ENCODE measurements at regions not wholly inside any gene's neighbourhood (a gene's known extent, or its start where the extent isn't known, plus 50 kb on each side); places are given as distances from the start of the nearest gene placed in this dataset.

DNA sequence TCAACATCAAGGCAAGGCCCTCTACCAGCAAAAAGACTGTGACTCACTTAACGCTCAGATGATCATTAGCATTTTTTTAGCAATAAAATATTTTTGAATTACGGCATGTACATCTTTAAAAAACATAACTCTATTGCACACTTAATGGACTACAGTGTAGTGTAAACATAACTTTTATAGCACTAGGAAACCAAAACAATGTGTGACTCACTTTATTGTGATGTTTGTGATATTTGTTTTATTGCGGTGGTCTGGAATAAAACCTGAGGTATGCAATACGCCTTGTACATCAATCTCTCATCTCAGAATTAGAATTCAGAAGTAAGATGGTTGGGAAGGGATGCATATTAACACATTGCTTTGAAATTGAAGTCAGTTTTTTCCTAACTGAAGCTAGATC lies 106.9 kb upstream of the PTCH1 start:
- dilution Hi-C loops (cut with HindIII; ENCODE audit: low sequenced_read_pairs, unreplicated experiment), result no loop called here
- no peak for TF ChIP-seq CEBPB (IDR thresholded peaks at IDR 0.05; ENCODE audit: low read depth, low read length)
- TF ChIP-seq SMC3 (IDR thresholded peaks at IDR 0.05; ENCODE audit: low read depth, low read length), result no peak
- no peak for TF ChIP-seq NFE2L2 (IDR thresholded peaks at IDR 0.05; ENCODE audit: low read depth, low read length)
- no peak for TF ChIP-seq MAZ (IDR thresholded peaks at IDR 0.05; ENCODE audit: borderline replicate concordance, low read depth, low read length)
- TF ChIP-seq MAFK (IDR thresholded peaks at IDR 0.05; ENCODE audit: low read depth, low read length), result no peak
- no peak for TF ChIP-seq RFX5 (IDR thresholded peaks at IDR 0.05; ENCODE audit: low read depth, low read length)
- TF ChIP-seq RCOR1 (IDR thresholded peaks at IDR 0.05; ENCODE audit: insufficient replicate concordance, low read length), result no peak
- TF ChIP-seq FOS (IDR thresholded peaks at IDR 0.05; ENCODE audit: low read depth, low read length), result no peak
- TF ChIP-seq, protein P1, sequence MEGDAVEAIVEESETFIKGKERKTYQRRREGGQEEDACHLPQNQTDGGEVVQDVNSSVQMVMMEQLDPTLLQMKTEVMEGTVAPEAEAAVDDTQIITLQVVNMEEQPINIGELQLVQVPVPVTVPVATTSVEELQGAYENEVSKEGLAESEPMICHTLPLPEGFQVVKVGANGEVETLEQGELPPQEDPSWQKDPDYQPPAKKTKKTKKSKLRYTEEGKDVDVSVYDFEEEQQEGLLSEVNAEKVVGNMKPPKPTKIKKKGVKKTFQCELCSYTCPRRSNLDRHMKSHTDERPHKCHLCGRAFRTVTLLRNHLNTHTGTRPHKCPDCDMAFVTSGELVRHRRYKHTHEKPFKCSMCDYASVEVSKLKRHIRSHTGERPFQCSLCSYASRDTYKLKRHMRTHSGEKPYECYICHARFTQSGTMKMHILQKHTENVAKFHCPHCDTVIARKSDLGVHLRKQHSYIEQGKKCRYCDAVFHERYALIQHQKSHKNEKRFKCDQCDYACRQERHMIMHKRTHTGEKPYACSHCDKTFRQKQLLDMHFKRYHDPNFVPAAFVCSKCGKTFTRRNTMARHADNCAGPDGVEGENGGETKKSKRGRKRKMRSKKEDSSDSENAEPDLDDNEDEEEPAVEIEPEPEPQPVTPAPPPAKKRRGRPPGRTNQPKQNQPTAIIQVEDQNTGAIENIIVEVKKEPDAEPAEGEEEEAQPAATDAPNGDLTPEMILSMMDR (conservative IDR thresholded peaks at IDR 0.05; ENCODE audit: low read depth, low read length), result no peak
- TF ChIP-seq MXI1 (IDR thresholded peaks at IDR 0.05; ENCODE audit: borderline replicate concordance, low read depth, low read length), result no peak
- no peak for TF ChIP-seq CHD1 (IDR thresholded peaks at IDR 0.05; ENCODE audit: low read depth, low read length)
- TF ChIP-seq, protein P2, sequence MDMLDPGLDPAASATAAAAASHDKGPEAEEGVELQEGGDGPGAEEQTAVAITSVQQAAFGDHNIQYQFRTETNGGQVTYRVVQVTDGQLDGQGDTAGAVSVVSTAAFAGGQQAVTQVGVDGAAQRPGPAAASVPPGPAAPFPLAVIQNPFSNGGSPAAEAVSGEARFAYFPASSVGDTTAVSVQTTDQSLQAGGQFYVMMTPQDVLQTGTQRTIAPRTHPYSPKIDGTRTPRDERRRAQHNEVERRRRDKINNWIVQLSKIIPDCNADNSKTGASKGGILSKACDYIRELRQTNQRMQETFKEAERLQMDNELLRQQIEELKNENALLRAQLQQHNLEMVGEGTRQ (IDR thresholded peaks at IDR 0.05; ENCODE audit: low read depth, low read length), result no peak
- TF ChIP-seq, protein P3, sequence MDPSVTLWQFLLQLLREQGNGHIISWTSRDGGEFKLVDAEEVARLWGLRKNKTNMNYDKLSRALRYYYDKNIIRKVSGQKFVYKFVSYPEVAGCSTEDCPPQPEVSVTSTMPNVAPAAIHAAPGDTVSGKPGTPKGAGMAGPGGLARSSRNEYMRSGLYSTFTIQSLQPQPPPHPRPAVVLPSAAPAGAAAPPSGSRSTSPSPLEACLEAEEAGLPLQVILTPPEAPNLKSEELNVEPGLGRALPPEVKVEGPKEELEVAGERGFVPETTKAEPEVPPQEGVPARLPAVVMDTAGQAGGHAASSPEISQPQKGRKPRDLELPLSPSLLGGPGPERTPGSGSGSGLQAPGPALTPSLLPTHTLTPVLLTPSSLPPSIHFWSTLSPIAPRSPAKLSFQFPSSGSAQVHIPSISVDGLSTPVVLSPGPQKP (IDR thresholded peaks at IDR 0.05; ENCODE audit: borderline replicate concordance, low read depth, low read length), result no peak
- no peak overlapping the region for H2AK9ac ChIP-seq (replicated peaks; ENCODE audit: low read depth, low read length, poor library complexity)

More for the DNA sequence above, 106.9 kb upstream of the PTCH1 start:
- Histone ChIP-seq H3K9me3 (ENCODE audit: control insufficient read depth, insufficient read depth, low read length) (no peaks in the 10 kb centered on the region), H4K8ac (ENCODE audit: low read depth in 2 of 2, low read length in 2 of 2) (no peak overlapping the region), H3K4ac (ENCODE audit: low read depth, low read length) (no peak overlapping the region), H3K27me3 (ENCODE audit: control insufficient read depth, insufficient read depth, low read length) (peaks cover 5% of the 10 kb centered on the region), H3K9ac (ENCODE audit: low read depth, low read length) (no peak overlapping the region), H3K79me1 (ENCODE audit: low read depth in 1 of 2, low read length in 2 of 2) (no peaks in the 10 kb centered on the region), H3K14ac (replicated peaks; ENCODE audit: low read depth, low read length) (no peak overlapping the region), H4K20me1 (ENCODE audit: insufficient read depth, low read length) (no peaks in the 10 kb centered on the region), H2BK20ac (ENCODE audit: low read depth, low read length) (no peak overlapping the region), H3K36me3 (ENCODE audit: control insufficient read depth, insufficient read depth, low read length) (no peaks in the 10 kb centered on the region), H3K4me1 (ENCODE audit: control insufficient read depth, insufficient read depth, low read length) (peaks cover 5% of the 10 kb centered on the region; the same call in 1 of the 2 replicates), H2BK5ac (ENCODE audit: low read depth, low read length, poor library complexity, severe bottlenecking) (no peak overlapping the region), H2BK120ac (ENCODE audit: low read depth, low read length) (no peak overlapping the region), H3K4me3 (ENCODE audit: insufficient read depth, low read depth, low read length) (no peak overlapping the region), H3K56ac (ENCODE audit: extremely low read depth, insufficient read depth, low read length) (no peak overlapping the region), H3K27ac (ENCODE audit: insufficient read depth, low read length) (no peak overlapping the region), H4K91ac (ENCODE audit: insufficient read depth, low read depth, low read length) (no peak overlapping the region), H3K23ac (ENCODE audit: low read depth, low read length) (no peak overlapping the region), H2AK5ac (ENCODE audit: low read depth, low read length) (no peak overlapping the region), H4K5ac (ENCODE audit: low read depth, low read length) (no peak overlapping the region), H2BK15ac (ENCODE audit: low read depth, low read length) (no peak overlapping the region), H2AFZ (replicated peaks; ENCODE audit: low read length, poor library complexity) (no peak overlapping the region), H3K18ac (ENCODE audit: low read depth, low read length) (no peak overlapping the region), H3K9me1 (ENCODE audit: insufficient read depth, low read length) (no peaks in the 10 kb centered on the region), H3K4me2 (ENCODE audit: low read depth, low read length) (no peak overlapping the region)
- ATAC-seq (ENCODE audit: low read depth) (no peak), DNase-seq (no peak)
- in situ Hi-C loops (cut with MboI; ENCODE audit: low sequenced_read_pairs), result no loop called here
- WGBS, 2 experiments (ENCODE audit: extremely low coverage in 2 of 2, insufficient read length in 1 of 2), result no CpG with 5 or more reads among the region's 4 CpGs
- CTCF ChIA-PET, result interaction anchor here (0.6 kb wide), 1 partner anchor 520 kb away, joined by 3 read pairs; no protein-coding TSS in a partner anchor
- BruUV-seq (replicated peaks), result no TSS peak
- intact Hi-C loops (cut with micrococcal nuclease), result no loop called here
- POLR2A ChIA-PET (ENCODE audit: unreplicated experiment), result no interaction called here
